ENCODE measurements at regions not wholly inside any gene's neighbourhood (a gene's known extent, or its start where the extent isn't known, plus 50 kb on each side); places are given as distances from the start of the nearest gene placed in this dataset.

DNA sequence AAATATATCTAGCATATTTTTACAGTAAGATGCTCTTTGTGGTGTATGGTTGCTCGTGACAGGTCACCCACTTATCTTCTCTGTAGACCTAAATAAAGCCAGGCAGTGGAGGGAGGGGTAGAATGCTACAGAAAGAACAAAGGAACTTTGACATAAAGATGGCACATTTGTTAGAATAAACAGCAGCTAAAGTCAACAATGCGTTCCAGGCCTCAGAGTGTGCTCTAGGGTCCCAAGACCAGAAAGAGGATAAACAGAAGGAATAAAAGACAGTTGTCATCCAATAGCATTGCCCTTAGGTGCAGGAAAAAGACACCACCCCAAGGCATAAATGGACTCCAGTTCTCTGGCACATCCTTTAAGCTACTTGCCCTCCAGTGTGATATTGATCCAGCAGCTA is 523.0 kb upstream of the CDH11 start (continued):
- TF ChIP-seq IKZF5 (CRISPR knock-in tag; IDR thresholded peaks at IDR 0.05) (0 out of 2 replicates have a peak, but pooled peaks have one; percentile 20), SSRP1 (CRISPR knock-in tag; IDR thresholded peaks at IDR 0.05) (no peak), RERE (CRISPR knock-in tag; IDR thresholded peaks at IDR 0.05; ENCODE audit: low read depth) (peak; percentile 63; the same call in 1 of the 2 replicates), ZBTB33 (CRISPR knock-in tag; IDR thresholded peaks at IDR 0.05) (no peak), NFE2L2 (IDR thresholded peaks at IDR 0.05; ENCODE audit: low read length) (no peak), NCOR1 (IDR thresholded peaks at IDR 0.05; ENCODE audit: borderline replicate concordance, low read length) (peak; percentile 59; the same call in 1 of the 2 replicates), BCL6 (CRISPR knock-in tag; IDR thresholded peaks at IDR 0.05) (peak; percentile 58; the same call in 1 of the 2 replicates), SALL1 (CRISPR knock-in tag; IDR thresholded peaks at IDR 0.05) (peak; percentile 74; the same call in 1 of the 2 replicates), HHEX (CRISPR knock-in tag; IDR thresholded peaks at IDR 0.05) (peak; percentile 65), NPAS2 (CRISPR knock-in tag; IDR thresholded peaks at IDR 0.05; ENCODE audit: borderline replicate concordance) (no peak), PHF21A (CRISPR knock-in tag; IDR thresholded peaks at IDR 0.05) (peak; percentile 90), ZFP37 (CRISPR knock-in tag; IDR thresholded peaks at IDR 0.05; ENCODE audit: borderline replicate concordance) (no peak), ZNF503 (CRISPR knock-in tag; IDR thresholded peaks at IDR 0.05) (peak; percentile 25; the same call in 1 of the 2 replicates), SP5 (CRISPR knock-in tag; IDR thresholded peaks at IDR 0.05; ENCODE audit: borderline replicate concordance, low read depth) (peak; percentile 84), NCOA2 (CRISPR knock-in tag; IDR thresholded peaks at IDR 0.05) (peak; percentile 81)
- TF ChIP-seq, protein P1, sequence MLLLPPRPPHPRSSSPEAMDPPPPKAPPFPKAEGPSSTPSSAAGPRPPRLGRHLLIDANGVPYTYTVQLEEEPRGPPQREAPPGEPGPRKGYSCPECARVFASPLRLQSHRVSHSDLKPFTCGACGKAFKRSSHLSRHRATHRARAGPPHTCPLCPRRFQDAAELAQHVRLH (CRISPR knock-in tag; IDR thresholded peaks at IDR 0.05; ENCODE audit: borderline replicate concordance, low read depth): no peak
- TF ChIP-seq, protein P2, sequence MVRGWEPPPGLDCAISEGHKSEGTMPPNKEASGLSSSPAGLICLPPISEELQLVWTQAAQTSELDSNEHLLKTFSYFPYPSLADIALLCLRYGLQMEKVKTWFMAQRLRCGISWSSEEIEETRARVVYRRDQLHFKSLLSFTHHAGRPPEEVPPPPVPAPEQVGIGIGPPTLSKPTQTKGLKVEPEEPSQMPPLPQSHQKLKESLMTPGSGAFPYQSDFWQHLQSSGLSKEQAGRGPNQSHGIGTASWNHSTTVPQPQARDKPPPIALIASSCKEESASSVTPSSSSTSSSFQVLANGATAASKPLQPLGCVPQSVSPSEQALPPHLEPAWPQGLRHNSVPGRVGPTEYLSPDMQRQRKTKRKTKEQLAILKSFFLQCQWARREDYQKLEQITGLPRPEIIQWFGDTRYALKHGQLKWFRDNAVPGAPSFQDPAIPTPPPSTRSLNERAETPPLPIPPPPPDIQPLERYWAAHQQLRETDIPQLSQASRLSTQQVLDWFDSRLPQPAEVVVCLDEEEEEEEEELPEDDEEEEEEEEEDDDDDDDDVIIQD (CRISPR knock-in tag; IDR thresholded peaks at IDR 0.05; ENCODE audit: low read depth): peak; percentile 69; the same call in 1 of the 2 replicates
